OCI-LY3 (cell line): ENCODE measurements at regions not wholly inside any gene's neighbourhood (a gene's known extent, or its start where the extent isn't known, plus 50 kb on each side); places are given as distances from the start of the nearest gene placed in this dataset.

Experiments
- H2AFZ ChIP-seq: fragments of 200-600, 300-600 bp; shearing (Covaris generic); 2 replicates; pipeline ENCODE4 v1.6.0; 2014; ENCODE audit warnings: antibody characterized with exemption, low read depth, low read length
- H3K27ac ChIP-seq: fragments of 200-600, 300-600 bp; sonication (generic); 2 replicates; pipeline ENCODE4 v1.5.1; 2014; ENCODE audit warnings: mild to moderate bottlenecking, low read length, moderate library complexity, mixed read lengths
- H3K27me3 ChIP-seq: fragments of 200-600, 300-600 bp; sonication (generic); 2 replicates; pipeline ENCODE4 v1.6.1; 2014; ENCODE audit warnings: low read depth, low read length, mixed read lengths
- H3K36me3 ChIP-seq: fragments of 200-600, 300-600 bp; sonication (generic); replicated peaks from 2 replicates; pipeline ENCODE3; 2014; ENCODE audit warnings: low read depth, low read length, mixed read lengths
- H3K4me1 ChIP-seq: fragments of 300-600, 200-600 bp; sonication (generic); 2 replicates; pipeline ENCODE4 v1.6.1; 2014; ENCODE audit warnings: low read length, mixed read lengths
- H3K4me2 ChIP-seq: fragments of 200-600, 300-600 bp; sonication (generic); 2 replicates; pipeline ENCODE4 v1.6.1; 2014; ENCODE audit warnings: low read length, mixed read lengths
- H3K4me3 ChIP-seq: fragments of 300-600, 200-600 bp; sonication (generic); 2 replicates; pipeline ENCODE4 v1.5.1; 2014; ENCODE audit warnings: antibody characterized with exemption, mild to moderate bottlenecking, low read length, moderate library complexity
- H3K79me2 ChIP-seq: fragments of 300-600, 200-600 bp; shearing (Covaris generic); 2 replicates; pipeline ENCODE4 v1.6.1; 2014; ENCODE audit warnings: mild to moderate bottlenecking, low read length, mixed read lengths
- H3K9ac ChIP-seq: fragments of 300-600, 200-600 bp; shearing (Covaris generic); 2 replicates; pipeline ENCODE4 v1.6.0; 2014; ENCODE audit warnings: mild to moderate bottlenecking, low read length, moderate library complexity
- H3K9me3 ChIP-seq: fragments of 200-600, 300-600 bp; shearing (Covaris generic); 2 replicates; pipeline ENCODE4 v1.6.1; 2014; ENCODE audit warnings: low read length, mixed read lengths; ENCODE audit not compliant: insufficient read depth
- H4K20me1 ChIP-seq: fragments of 200-600, 300-600 bp; sonication (generic); 2 replicates; pipeline ENCODE4 v1.6.1; 2016; ENCODE audit warnings: low read length, mixed read lengths; ENCODE audit not compliant: insufficient read depth
- EZH2phosphoT487 ChIP-seq: fragments of 200-600 bp; shearing (Covaris generic); IDR thresholded peaks from 2 replicates; pipeline ENCODE4 v1.6.1; 2018; ENCODE audit warnings: antibody characterized with exemption, mixed run types, low read depth
- TF ChIP-seq, protein P1 (sequence below): fragments of 200-600, 300-600 bp; sonication (generic); IDR thresholded peaks from 2 replicates; pipeline ENCODE4 v1.5.1; 2014; ENCODE audit warnings: antibody characterized with exemption, low read length, low read depth

DNA sequence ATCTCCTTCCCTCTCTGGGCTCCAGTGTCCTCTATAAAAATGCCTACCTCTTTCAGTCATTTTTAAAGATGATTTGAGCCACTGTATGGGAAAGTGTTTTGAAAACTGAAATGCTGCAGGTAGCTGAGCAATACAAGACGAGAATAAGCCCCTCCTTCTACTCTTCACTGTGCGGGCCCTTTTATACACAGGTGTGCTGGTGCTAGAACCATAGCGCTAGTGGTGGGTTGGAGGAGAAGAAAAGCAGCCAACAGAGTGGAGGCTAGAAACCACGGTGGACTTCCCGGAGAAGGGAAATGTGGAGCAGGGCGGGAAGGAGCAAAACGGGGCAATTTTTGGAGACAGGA, 58.2 kb upstream of the DLX4 start:
- H3K4me3 ChIP-seq: no peak overlapping the region
- H3K27ac ChIP-seq: no peak overlapping the region
- no peaks in the 10 kb centered on the region for H4K20me1 ChIP-seq
- H2AFZ ChIP-seq: no peak overlapping the region
- no peak overlapping the region for H3K4me2 ChIP-seq
- TF ChIP-seq, protein P1, sequence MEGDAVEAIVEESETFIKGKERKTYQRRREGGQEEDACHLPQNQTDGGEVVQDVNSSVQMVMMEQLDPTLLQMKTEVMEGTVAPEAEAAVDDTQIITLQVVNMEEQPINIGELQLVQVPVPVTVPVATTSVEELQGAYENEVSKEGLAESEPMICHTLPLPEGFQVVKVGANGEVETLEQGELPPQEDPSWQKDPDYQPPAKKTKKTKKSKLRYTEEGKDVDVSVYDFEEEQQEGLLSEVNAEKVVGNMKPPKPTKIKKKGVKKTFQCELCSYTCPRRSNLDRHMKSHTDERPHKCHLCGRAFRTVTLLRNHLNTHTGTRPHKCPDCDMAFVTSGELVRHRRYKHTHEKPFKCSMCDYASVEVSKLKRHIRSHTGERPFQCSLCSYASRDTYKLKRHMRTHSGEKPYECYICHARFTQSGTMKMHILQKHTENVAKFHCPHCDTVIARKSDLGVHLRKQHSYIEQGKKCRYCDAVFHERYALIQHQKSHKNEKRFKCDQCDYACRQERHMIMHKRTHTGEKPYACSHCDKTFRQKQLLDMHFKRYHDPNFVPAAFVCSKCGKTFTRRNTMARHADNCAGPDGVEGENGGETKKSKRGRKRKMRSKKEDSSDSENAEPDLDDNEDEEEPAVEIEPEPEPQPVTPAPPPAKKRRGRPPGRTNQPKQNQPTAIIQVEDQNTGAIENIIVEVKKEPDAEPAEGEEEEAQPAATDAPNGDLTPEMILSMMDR: no peak
- TF ChIP-seq EZH2phosphoT487: no peak
- no peaks in the 10 kb centered on the region for H3K36me3 ChIP-seq
- no peaks in the 10 kb centered on the region for H3K9me3 ChIP-seq
- no peaks in the 10 kb centered on the region for H3K79me2 ChIP-seq
- no peak overlapping the region for H3K9ac ChIP-seq
- no peaks in the 10 kb centered on the region for H3K4me1 ChIP-seq
- H3K27me3 ChIP-seq: peaks cover 19% of the 10 kb centered on the region

DNA sequence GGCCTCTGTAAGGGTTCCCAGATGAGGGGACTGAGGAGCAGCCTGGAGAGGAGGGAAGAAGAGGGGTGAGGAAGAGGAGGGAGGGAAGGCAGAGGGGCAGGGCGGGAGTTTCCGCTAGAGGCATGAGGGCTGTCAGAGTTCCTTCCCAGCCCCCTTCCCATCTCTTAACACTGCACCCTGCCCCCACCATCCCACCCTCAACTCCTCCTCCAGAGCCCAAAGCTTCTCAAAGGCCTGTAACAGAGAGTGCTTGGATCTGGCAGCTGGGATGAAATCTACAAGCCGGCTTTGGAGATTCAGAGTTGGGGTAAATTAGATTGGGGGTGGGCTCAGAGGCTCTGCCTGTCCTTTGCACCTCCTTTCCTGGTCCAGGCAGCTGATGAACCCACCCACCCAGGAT, 57.3 kb upstream of the DLX4 start:
- no peak overlapping the region for H3K4me2 ChIP-seq
- H3K4me3 ChIP-seq: no peak overlapping the region
- no peaks in the 10 kb centered on the region for H3K4me1 ChIP-seq
- TF ChIP-seq, protein P1: no peak
- TF ChIP-seq EZH2phosphoT487: no peak
- H2AFZ ChIP-seq: no peak overlapping the region
- no peak overlapping the region for H3K9ac ChIP-seq
- no peaks in the 10 kb centered on the region for H3K9me3 ChIP-seq
- H3K27ac ChIP-seq: no peak overlapping the region
- H3K36me3 ChIP-seq: no peaks in the 10 kb centered on the region
- H3K79me2 ChIP-seq: no peaks in the 10 kb centered on the region
- H4K20me1 ChIP-seq: no peaks in the 10 kb centered on the region
- peaks cover 27% of the 10 kb centered on the region for H3K27me3 ChIP-seq

DNA sequence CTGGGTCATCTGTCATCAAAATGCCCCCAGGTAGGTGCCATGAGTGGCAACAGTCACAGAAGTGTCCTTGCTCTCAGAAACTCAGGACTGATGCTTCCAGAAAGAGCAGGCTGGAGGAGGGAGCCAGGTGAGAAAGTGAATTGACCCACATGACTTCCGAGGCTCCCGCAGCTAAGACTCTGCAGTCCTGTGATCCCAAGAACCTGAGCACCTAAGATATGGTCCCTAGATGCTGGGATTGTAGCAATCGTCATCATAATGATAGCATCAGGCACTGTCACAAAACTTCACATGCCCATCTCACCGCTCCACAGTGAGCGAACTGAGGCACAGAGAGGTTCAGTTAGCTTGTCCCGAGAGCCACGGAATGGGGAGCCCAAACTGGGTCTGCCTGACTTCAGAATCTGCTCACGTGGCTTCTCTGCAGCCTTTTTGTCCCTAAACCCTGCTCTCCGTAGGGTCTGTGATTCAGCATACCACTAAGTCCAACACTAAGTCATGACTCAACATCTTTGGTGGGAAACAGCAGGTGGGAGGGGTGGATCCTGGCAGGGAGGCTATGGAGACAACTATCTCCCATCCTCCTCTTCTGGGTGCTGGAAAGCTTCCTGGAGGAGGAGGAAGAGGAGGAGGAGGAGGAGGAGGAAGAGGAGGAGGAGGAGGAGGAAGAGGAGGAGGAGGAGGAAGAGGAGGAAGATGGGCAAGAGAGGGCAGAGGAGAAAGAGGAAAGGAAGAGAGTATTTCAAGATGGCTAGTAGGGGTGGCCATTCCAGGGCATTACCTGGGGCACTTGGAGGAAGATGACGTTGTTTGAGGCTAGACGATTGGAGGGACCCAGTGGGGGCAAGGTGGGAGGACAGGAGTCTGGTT, 55.5 kb upstream of the DLX4 start:
- no peaks in the 10 kb centered on the region for H3K36me3 ChIP-seq
- H2AFZ ChIP-seq: no peak overlapping the region
- TF ChIP-seq EZH2phosphoT487: no peak
- TF ChIP-seq, protein P1: no peak
- no peaks in the 10 kb centered on the region for H3K79me2 ChIP-seq
- peaks cover 30% of the 10 kb centered on the region for H3K27me3 ChIP-seq
- no peaks in the 10 kb centered on the region for H3K9me3 ChIP-seq
- no peak overlapping the region for H3K4me2 ChIP-seq
- H3K4me1 ChIP-seq: no peaks in the 10 kb centered on the region
- H4K20me1 ChIP-seq: no peaks in the 10 kb centered on the region
- no peak overlapping the region for H3K27ac ChIP-seq
- no peak overlapping the region for H3K4me3 ChIP-seq
- no peak overlapping the region for H3K9ac ChIP-seq

DNA sequence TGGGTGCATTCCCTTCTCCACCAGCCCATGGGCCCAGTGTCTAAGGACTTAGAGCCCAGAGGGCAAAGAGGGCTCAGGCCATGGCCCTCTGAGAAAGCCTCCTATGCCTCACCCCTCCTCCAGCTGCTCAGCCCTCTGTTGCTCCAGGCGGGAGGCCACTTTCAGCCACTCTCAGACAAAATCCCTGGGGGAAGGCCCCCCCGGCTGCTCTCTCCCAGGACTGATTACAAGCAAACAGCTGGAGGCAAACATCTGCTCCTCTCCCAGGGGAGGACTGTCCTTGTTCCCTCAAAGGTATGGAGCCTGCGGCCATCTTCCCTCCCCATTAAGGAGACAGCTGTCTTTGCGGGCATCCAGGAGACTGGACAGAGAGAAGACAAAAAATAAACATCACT, 54.9 kb upstream of the DLX4 start:
- Histone ChIP-seq H3K36me3 (no peaks in the 10 kb centered on the region), H3K4me3 (no peak overlapping the region), H3K4me1 (no peaks in the 10 kb centered on the region), H3K79me2 (no peaks in the 10 kb centered on the region), H3K27ac (no peak overlapping the region), H4K20me1 (no peaks in the 10 kb centered on the region), H2AFZ (no peak overlapping the region), H3K9me3 (no peaks in the 10 kb centered on the region), H3K27me3 (peaks cover 30% of the 10 kb centered on the region), H3K4me2 (no peak overlapping the region), H3K9ac (no peak overlapping the region)
- TF ChIP-seq, protein P1: no peak
- TF ChIP-seq EZH2phosphoT487: no peak
